Right lobe of liver (tissue), 4 donors: ENCODE measurements at regions not wholly inside any gene's neighbourhood (a gene's known extent, or its start where the extent isn't known, plus 50 kb on each side); places are given as distances from the start of the nearest gene placed in this dataset.

Experiments
- CTCF ChIP-seq, 4 donors: fragments of 200-600 bp in 3 of 4; fragments of 450-650 bp in 1 of 4; IDR thresholded peaks; one replicate each; pipeline versions ENCODE4 v1.5.1 to v1.8.0; 2016 to 2022; ENCODE audit warnings: antibody characterized with exemption in 4 of 4, mild to moderate bottlenecking in 2 of 4
- POLR2A ChIP-seq: fragments of 450-650 bp; IDR thresholded peaks from one replicate; pipeline ENCODE4 v1.6.1; 2017; ENCODE audit warnings: antibody characterized with exemption, mild to moderate bottlenecking
- donor health status: DM: no; HTN: no; CAD: no.
- donor health status: DM: no; HTN: no; CAD: no.
- donor health status: DM: no; HTN: yes; CAD: no.

GRCh38 chr16:54418903-54419302, 132.3 kb upstream of the IRX3 start:
- TF ChIP-seq POLR2A (no peak), CTCF (IDR thresholded peaks at IDR 0.05) (no peak)
